BLaER1 (cell line): ENCODE measurements at regions not wholly inside any gene's neighbourhood (a gene's known extent, or its start where the extent isn't known, plus 50 kb on each side); places are given as distances from the start of the nearest gene placed in this dataset.
"Not testable (repeated sequence)": the region's sequence is repeated elsewhere in the genome, so short reads cannot be mapped to it uniquely, and the experiment has no call there.

Experiments used
- H3K27ac ChIP-seq: shearing (Covaris generic); formaldehyde crosslinking; 2 replicates; pipeline ENCODE4 v1.8.1; 2022
- H3K27me3 ChIP-seq: shearing (Covaris generic); formaldehyde crosslinking; 2 replicates; pipeline ENCODE4 v1.8.1; 2022
- H3K36me3 ChIP-seq: shearing (Covaris generic); formaldehyde crosslinking; 2 replicates; pipeline ENCODE4 v1.8.1; 2022
- H3K4me1 ChIP-seq: shearing (Covaris generic); formaldehyde crosslinking; 2 replicates; pipeline ENCODE4 v1.8.1; 2022
- H3K4me2 ChIP-seq: shearing (Covaris generic); formaldehyde crosslinking; 2 replicates; pipeline ENCODE4 v1.8.1; 2022
- H3K4me3 ChIP-seq: shearing (Covaris generic); formaldehyde crosslinking; 2 replicates; pipeline ENCODE4 v1.8.1; 2022
- H3K9ac ChIP-seq: shearing (Covaris generic); formaldehyde crosslinking; 2 replicates; pipeline ENCODE4 v1.8.1; 2022
- H3K9me3 ChIP-seq: shearing (Covaris generic); formaldehyde crosslinking; 2 replicates; pipeline ENCODE4 v1.8.1; 2022
- H4K20me1 ChIP-seq: shearing (Covaris generic); formaldehyde crosslinking; 2 replicates; pipeline ENCODE4 v1.8.1; 2022
- Cebpa-rat ChIP-seq: shearing (Covaris generic); IDR thresholded peaks from 2 replicates; pipeline ENCODE4 v1.8.1; 2022

DNA sequence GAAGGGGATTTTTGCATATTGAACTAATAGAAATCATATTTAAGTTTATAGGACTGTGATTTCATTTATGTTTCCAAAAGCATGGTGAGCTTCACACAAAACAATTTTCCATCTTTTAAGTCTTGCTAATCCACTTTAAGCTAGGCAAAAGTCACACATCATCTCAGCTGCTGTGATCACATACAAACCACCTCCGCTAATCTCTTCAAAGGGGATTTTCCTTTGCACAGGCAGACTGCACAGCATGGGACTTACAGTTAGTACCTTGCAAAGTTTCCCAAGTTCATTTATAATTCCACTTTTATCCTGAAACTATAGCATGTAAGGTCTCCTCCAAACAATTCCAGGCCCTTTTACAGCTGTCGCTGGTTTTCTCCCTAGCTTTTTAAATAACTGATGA lies 225.1 kb upstream of the CNTN3 start:
- Histone ChIP-seq H3K27ac (no peak overlapping the region), H4K20me1 (no peaks in the 10 kb centered on the region), H3K9ac (no peak overlapping the region), H3K4me3 (no peak overlapping the region), H3K27me3 (no peaks in the 10 kb centered on the region), H3K36me3 (no peaks in the 10 kb centered on the region), H3K9me3 (no peaks in the 10 kb centered on the region), H3K4me2 (no peak overlapping the region), H3K4me1 (peaks cover 5% of the 10 kb centered on the region; the same call in 1 of the 2 replicates)
- TF ChIP-seq Cebpa-rat, result no peak

DNA sequence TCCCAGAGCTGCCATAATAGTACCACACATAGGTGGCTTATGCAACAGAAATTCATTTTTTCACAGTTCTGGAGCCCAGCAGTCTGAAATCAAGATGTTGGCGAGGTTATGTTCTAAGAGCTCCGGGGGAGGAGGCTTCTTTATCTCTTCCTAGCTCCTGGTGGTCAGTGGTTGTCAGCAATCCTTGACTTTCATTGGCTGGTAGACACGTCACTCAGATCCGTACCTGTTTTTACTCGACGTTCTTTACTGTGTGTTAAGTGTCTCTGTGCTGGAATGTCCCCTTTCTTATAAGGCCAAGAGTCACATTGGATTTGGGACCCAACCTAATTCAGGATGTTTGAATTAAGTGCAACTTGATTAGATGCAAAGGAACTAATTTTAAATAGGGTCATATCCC lies 218.5 kb upstream of the CNTN3 start:
- TF ChIP-seq Cebpa-rat, result no peak
- no peaks in the 10 kb centered on the region for H4K20me1 ChIP-seq
- no peak overlapping the region for H3K9ac ChIP-seq

DNA sequence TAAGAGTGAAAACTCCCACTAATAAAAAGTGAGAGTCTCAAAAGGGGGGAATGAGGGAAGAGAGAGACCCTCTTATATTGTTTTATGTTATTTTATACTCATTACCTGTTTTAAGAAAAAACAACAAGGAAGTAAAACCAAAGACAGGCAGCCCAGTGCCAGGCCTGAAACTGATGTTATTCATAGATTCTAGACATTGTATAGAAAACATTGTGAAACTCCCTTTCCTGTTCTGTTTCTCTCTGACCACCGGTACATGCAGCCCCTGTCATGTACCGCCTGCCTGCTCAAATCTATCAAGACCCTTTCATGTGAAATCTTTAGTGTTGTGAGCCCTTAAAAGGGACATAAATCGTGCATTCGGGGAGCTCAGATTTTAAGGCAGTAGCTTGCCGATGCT lies 216.4 kb upstream of the CNTN3 start:
- H3K9me3 ChIP-seq, H4K20me1 ChIP-seq, H3K36me3 ChIP-seq, H3K4me3 ChIP-seq, H3K4me1 ChIP-seq, H3K27me3 ChIP-seq, H3K4me2 ChIP-seq, H3K27ac ChIP-seq, H3K9ac ChIP-seq: not testable (repeated sequence)

More for the DNA sequence above, 218.5 kb upstream of the CNTN3 start:
- Histone ChIP-seq H3K36me3 (no peaks in the 10 kb centered on the region), H3K9me3 (no peaks in the 10 kb centered on the region), H3K27me3 (no peaks in the 10 kb centered on the region), H3K4me2 (no peak overlapping the region), H3K4me1 (no peaks in the 10 kb centered on the region), H3K4me3 (no peak overlapping the region), H3K27ac (no peak overlapping the region)

DNA sequence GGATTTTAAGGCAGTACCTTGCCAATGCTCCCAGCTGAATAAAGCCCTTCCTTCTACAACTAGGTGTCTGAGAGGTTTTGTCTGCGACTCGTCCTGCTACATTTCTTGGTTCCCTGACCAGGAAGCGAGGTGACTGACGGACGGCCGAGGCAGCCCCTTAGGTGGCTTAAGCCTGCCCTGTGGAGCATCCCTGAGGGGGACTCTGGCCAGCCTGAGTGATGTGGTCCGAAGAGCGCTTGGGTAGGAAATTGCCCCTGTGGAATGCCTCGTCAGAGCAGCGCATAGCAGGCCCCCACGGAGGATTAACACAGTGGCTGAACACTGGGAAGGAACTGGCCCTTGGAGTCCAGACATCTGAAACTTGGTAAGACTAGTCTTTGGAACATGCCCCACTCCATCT lies 210.9 kb upstream of the CNTN3 start:
- H3K36me3 ChIP-seq, H4K20me1 ChIP-seq, H3K27me3 ChIP-seq, H3K9ac ChIP-seq, H3K27ac ChIP-seq, H3K4me2 ChIP-seq, H3K9me3 ChIP-seq, H3K4me3 ChIP-seq, H3K4me1 ChIP-seq: not testable (repeated sequence)

DNA sequence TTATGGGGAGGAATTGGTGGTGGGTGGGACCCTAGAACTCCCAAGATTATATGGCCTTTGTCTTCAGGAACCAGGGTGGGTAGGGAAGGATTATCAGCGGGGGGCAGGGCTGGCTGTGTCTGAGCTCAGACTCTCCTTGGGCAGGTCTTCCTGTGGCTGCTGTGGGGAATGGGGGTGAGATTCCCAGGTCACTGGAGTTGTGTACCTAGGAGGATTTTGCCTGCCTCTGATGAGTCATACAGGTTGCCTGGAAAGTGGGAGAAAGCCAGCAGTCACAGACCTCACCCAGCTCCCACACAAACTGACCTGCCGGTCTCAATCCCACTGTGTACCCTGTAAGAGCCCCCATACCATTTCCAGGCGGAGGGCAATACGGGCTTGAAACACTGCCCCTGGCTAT lies 209.9 kb upstream of the CNTN3 start:
- Histone ChIP-seq H3K4me1 (no peaks in the 10 kb centered on the region), H3K4me2 (no peak overlapping the region), H3K27me3 (no peaks in the 10 kb centered on the region), H3K9me3 (no peaks in the 10 kb centered on the region), H4K20me1 (no peaks in the 10 kb centered on the region), H3K27ac (no peak overlapping the region), H3K36me3 (no peaks in the 10 kb centered on the region), H3K4me3 (no peak overlapping the region), H3K9ac (no peak overlapping the region)
- TF ChIP-seq Cebpa-rat, result no peak

DNA sequence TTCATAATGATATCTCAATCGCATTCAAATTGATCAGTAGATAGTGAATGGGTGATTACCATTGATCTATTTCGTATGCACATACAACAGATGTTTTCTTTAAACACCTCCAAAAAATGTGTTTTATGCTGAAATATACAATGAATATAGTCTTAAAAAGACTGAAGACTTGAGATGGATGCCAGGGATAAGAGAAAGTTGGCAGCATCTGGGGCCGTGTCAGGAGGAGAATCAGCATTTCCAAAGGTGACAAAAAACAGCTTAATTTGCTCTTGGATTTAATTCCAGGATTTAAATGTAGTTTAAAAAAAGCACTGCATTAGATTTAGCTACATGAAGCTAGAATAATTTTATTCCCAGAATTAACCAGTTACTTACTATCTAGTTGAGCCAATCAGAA lies 199.7 kb upstream of the CNTN3 start:
- no peak for TF ChIP-seq Cebpa-rat
- Histone ChIP-seq H3K4me2 (no peak overlapping the region), H3K27me3 (no peaks in the 10 kb centered on the region), H3K9ac (no peak overlapping the region), H4K20me1 (no peaks in the 10 kb centered on the region), H3K4me3 (no peak overlapping the region), H3K36me3 (no peaks in the 10 kb centered on the region), H3K4me1 (no peaks in the 10 kb centered on the region), H3K9me3 (no peaks in the 10 kb centered on the region), H3K27ac (no peak overlapping the region)

DNA sequence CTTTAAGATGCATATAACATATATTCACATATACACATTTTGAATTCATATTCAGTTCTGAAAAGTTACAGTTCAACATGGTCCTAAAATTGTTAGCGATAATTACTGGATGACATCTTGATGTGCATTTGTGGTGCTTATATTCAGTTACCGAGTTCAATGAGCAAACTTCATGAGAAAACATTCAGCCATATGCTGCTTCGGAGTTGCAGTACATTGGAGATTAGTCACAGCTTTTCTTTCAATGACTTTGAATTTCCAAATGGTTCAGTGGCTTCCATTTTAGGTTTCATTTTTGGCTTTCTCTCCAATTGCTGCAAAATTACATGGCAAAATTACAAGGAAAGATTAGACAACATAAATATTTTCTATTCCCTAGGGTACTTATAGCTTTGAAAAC lies 198.3 kb upstream of the CNTN3 start:
- Histone ChIP-seq H4K20me1 (no peaks in the 10 kb centered on the region), H3K4me3 (no peak overlapping the region), H3K9ac (no peak overlapping the region), H3K4me2 (no peak overlapping the region), H3K4me1 (no peaks in the 10 kb centered on the region), H3K9me3 (no peaks in the 10 kb centered on the region), H3K27ac (no peak overlapping the region), H3K27me3 (no peaks in the 10 kb centered on the region), H3K36me3 (no peaks in the 10 kb centered on the region)
- no peak for TF ChIP-seq Cebpa-rat

DNA sequence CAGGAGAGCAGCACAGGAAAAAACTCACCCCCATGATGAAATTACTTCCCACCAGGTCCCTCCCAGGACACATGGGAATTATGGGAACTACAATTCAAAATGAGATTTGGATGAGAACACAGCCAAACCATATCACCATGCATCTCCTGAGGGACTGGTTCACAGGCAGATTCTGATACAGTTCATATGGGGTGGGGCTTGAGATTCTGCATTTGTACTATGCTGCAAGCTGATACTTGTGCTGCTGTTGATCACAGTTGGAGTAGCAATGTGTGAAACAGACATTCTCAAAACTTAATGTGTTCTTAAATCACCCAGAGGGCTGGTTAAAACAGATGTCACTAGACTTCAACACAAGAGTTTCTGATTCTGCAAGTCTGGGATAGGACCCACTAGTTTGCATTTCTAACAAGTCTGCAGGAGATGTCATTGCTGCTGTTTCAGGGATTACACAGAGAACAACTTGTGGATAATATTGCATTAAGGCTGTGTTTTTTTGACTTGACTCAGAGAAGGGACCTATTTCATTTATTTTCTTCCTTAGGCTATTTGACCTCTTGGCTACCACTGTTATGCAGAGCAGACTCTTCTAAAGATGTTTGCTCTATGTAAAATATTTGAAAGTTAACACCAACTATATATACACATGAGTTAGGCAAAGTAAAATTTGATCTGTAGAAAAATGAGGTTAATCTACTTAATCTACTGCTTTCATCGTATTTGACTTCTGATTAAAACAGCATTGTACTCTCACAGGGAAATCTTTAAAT lies 194.2 kb upstream of the CNTN3 start:
- Histone ChIP-seq H3K4me3 (no peak overlapping the region), H3K36me3 (no peaks in the 10 kb centered on the region), H3K4me2 (no peak overlapping the region), H3K9ac (no peak overlapping the region), H3K27ac (no peak overlapping the region), H4K20me1 (no peaks in the 10 kb centered on the region), H3K9me3 (peaks cover 3% of the 10 kb centered on the region; the same call in 1 of the 2 replicates), H3K4me1 (no peaks in the 10 kb centered on the region), H3K27me3 (no peaks in the 10 kb centered on the region)
- TF ChIP-seq Cebpa-rat, result no peak

DNA sequence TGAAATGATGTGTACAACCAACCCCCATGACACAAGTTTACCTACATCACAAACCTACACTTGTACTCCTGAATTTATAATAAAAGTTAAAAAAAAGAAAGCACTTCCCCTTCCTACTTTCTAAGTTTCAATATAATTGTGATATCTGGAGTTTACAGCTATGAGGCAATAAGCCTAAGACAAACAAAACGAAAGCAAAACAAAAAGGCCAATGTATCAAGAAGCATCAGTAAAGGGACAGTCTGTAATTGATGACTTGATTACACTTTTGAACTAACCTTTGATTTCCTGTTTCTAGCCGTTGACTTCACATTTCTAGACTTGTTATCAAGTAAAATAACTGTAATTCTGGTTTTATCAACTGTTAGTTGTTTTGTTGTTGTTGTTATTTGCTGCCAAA lies 187.5 kb upstream of the CNTN3 start:
- TF ChIP-seq Cebpa-rat, result no peak
- Histone ChIP-seq H3K9ac (no peak overlapping the region), H3K9me3 (peaks cover 7% of the 10 kb centered on the region; the same call in 1 of the 2 replicates), H3K4me3 (no peak overlapping the region), H4K20me1 (no peaks in the 10 kb centered on the region), H3K4me2 (no peak overlapping the region), H3K36me3 (no peaks in the 10 kb centered on the region), H3K27ac (no peak overlapping the region), H3K4me1 (no peaks in the 10 kb centered on the region), H3K27me3 (no peaks in the 10 kb centered on the region)

DNA sequence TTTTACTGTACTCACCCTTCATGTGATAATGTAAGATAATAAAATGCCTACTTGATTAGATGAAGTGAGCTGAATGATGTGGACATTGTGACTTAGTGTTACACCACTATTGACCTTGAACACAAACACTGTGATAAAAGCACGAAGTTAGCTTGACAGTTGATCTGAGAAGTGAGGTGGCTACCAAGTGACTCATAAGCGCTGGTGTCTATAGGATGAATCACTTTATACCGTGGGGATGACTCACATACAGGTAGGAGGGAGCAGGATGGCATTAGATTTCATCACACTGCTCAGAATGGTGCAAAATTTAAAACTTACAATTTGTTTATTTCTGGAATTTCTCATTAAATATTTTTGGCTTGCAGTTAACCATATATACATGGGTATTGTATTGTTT lies 174.7 kb upstream of the CNTN3 start:
- H3K4me3 ChIP-seq, result no peak overlapping the region
- H3K4me2 ChIP-seq, result no peak overlapping the region
- peaks cover 4% of the 10 kb centered on the region for H3K9me3 ChIP-seq
- no peak overlapping the region for H3K27ac ChIP-seq
- H3K4me1 ChIP-seq, result no peaks in the 10 kb centered on the region
- H3K27me3 ChIP-seq, result no peaks in the 10 kb centered on the region
- TF ChIP-seq Cebpa-rat, result no peak
- no peaks in the 10 kb centered on the region for H3K36me3 ChIP-seq
- no peaks in the 10 kb centered on the region for H4K20me1 ChIP-seq
- no peak overlapping the region for H3K9ac ChIP-seq

DNA sequence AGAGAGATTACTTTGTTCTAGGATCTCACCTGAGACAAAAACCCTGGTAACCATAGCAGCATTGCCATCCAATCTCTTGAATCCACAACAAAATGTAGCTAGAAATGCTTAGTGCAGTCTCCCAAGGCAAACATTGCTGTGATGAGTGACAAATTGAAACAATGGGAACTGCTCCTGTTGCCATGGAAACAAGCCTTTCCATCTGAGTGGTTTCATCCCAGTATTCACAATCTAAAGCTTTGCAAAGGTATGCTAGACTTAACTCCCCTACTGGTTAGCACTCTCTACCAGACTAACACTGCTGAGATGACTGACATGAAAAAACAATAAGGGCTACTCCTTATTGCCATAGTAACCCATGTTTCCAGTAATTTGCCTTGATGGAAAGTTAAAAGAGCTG lies 172.6 kb upstream of the CNTN3 start:
- Histone ChIP-seq H3K4me1 (no peaks in the 10 kb centered on the region), H3K27ac (no peak overlapping the region), H3K27me3 (no peaks in the 10 kb centered on the region), H3K9me3 (no peaks in the 10 kb centered on the region), H4K20me1 (no peaks in the 10 kb centered on the region), H3K4me3 (no peak overlapping the region), H3K9ac (no peak overlapping the region), H3K36me3 (no peaks in the 10 kb centered on the region), H3K4me2 (no peak overlapping the region)
- no peak for TF ChIP-seq Cebpa-rat
